CD14-positive monocyte (primary cell): ENCODE measurements at regions not wholly inside any gene's neighbourhood (a gene's known extent, or its start where the extent isn't known, plus 50 kb on each side); places are given as distances from the start of the nearest gene placed in this dataset.

Experiments used
- DNase-seq, 3 donors: peaks; one replicate each; pipeline ENCODE4 v3.0.0-alpha.2; 2011 to 2022
- H2AFZ ChIP-seq: 2 replicates; pipeline ENCODE4 v1.6.0; 2012; ENCODE audit warnings: mild to moderate bottlenecking, low read depth, low read length, inconsistent platforms; ENCODE audit not compliant: insufficient read depth, poor library complexity, severe bottlenecking
- H3K27ac ChIP-seq, 2 donors: 1 replicate in 1 of 2; 2 replicates in 1 of 2; pipeline ENCODE4 v1.5.1; 2012 to 2013; ENCODE audit warnings: low read length in 2 of 2, control low read depth in 1 of 2, inconsistent platforms in 1 of 2, low read depth in 1 of 2, mild to moderate bottlenecking in 1 of 2
- H3K27me3 ChIP-seq, 2 donors: one replicate each; pipeline versions ENCODE4 v1.6.0 to v1.6.1; 2011 to 2013; ENCODE audit warnings: low read length in 2 of 2; ENCODE audit not compliant: control insufficient read depth in 2 of 2, insufficient read depth in 2 of 2
- H3K36me3 ChIP-seq, 2 donors: replicated peaks in 1 of 2; 1 replicate in 1 of 2; 2 replicates in 1 of 2; pipeline versions ENCODE4 v1.5.1 to v1.6.1; 2012 to 2013; ENCODE audit warnings: low read length in 2 of 2, control low read depth in 1 of 2, inconsistent platforms in 1 of 2, mild to moderate bottlenecking in 1 of 2; ENCODE audit not compliant: insufficient read depth in 2 of 2, control insufficient read depth in 1 of 2
- H3K4me1 ChIP-seq, 2 donors: 1 replicate in 1 of 2; 2 replicates in 1 of 2; pipeline versions ENCODE4 v1.5.1 to v1.6.1; 2012 to 2013; ENCODE audit warnings: low read length in 2 of 2, control low read depth in 1 of 2, inconsistent platforms in 1 of 2, mild to moderate bottlenecking in 1 of 2, moderate library complexity in 1 of 2; ENCODE audit not compliant: insufficient read depth in 2 of 2, control insufficient read depth in 1 of 2
- H3K4me2 ChIP-seq: replicated peaks from 2 replicates; pipeline ENCODE3; 2012; ENCODE audit warnings: low read length, moderate library complexity, mild to moderate bottlenecking; ENCODE audit not compliant: poor library complexity, severe bottlenecking; ENCODE audit errors: extremely low read depth
- H3K4me3 ChIP-seq, 3 experiments: fragments of 200-600 bp in 1 of 3; sonication (generic) in 1 of 3; replicated peaks in 1 of 3; 1 replicate in 2 of 3; 2 replicates in 1 of 3; pipeline ENCODE4 v1.5.1; 2011 to 2013; ENCODE audit warnings: low read length in 3 of 3, mild to moderate bottlenecking in 3 of 3, control low read depth in 2 of 3, low read depth in 2 of 3, inconsistent platforms in 1 of 3, moderate library complexity in 1 of 3
- H3K79me2 ChIP-seq: 2 replicates; pipeline ENCODE4 v1.6.0; 2012; ENCODE audit warnings: mild to moderate bottlenecking, control low read depth, inconsistent platforms, low read length, moderate library complexity; ENCODE audit not compliant: insufficient read depth
- H3K9ac ChIP-seq: 2 replicates; pipeline ENCODE4 v1.6.0; 2017; ENCODE audit warnings: low read length, mild to moderate bottlenecking; ENCODE audit not compliant: insufficient read depth, poor library complexity, severe bottlenecking
- H3K9me3 ChIP-seq, 2 donors: replicated peaks in 1 of 2; 1 replicate in 1 of 2; 2 replicates in 1 of 2; pipeline versions ENCODE4 v1.5.1 to v1.6.1; 2012 to 2013; ENCODE audit warnings: low read length in 2 of 2, control low read depth in 1 of 2; ENCODE audit not compliant: control insufficient read depth in 1 of 2, insufficient read depth in 1 of 2
- H4K20me1 ChIP-seq: 2 replicates; pipeline ENCODE4 v1.6.0; 2012; ENCODE audit warnings: mild to moderate bottlenecking, low read length, control low read depth, moderate library complexity; ENCODE audit not compliant: insufficient read depth
- H3K27ac Mint-ChIP-seq, 7 donors: one replicate each; pipeline ENCODE4 v1.8.0; 2020; ENCODE audit warnings: mild to moderate bottlenecking in 7 of 7, mixed read lengths in 7 of 7, moderate library complexity in 6 of 7, inconsistent platforms in 2 of 7
- H3K27me3 Mint-ChIP-seq, 3 donors: one replicate each; pipeline ENCODE4 v1.8.0; 2021 to 2022; ENCODE audit warnings: low read depth in 3 of 3, mild to moderate bottlenecking in 3 of 3, mixed read lengths in 3 of 3, moderate library complexity in 3 of 3, inconsistent platforms in 1 of 3
- H3K36me3 Mint-ChIP-seq, 2 donors: one replicate each; pipeline ENCODE4 v1.8.0; 2020; ENCODE audit warnings: mixed read lengths in 2 of 2, inconsistent platforms in 1 of 2, mild to moderate bottlenecking in 1 of 2
- H3K4me1 Mint-ChIP-seq: one replicate; pipeline ENCODE4 v1.8.0; 2020; ENCODE audit warnings: mild to moderate bottlenecking, mixed read lengths
- H3K4me3 Mint-ChIP-seq, 2 donors: one replicate each; pipeline ENCODE4 v1.8.0; 2020; ENCODE audit warnings: mild to moderate bottlenecking in 2 of 2, mixed read lengths in 2 of 2, moderate library complexity in 1 of 2
- H3K9me3 Mint-ChIP-seq, 7 donors: one replicate each; pipeline ENCODE4 v1.8.0; 2020 to 2022; ENCODE audit warnings: mixed read lengths in 7 of 7, mild to moderate bottlenecking in 6 of 7, moderate library complexity in 6 of 7, inconsistent platforms in 2 of 7
- CTCF ChIP-seq: fragments of 200-600 bp; IDR thresholded peaks from one replicate; pipeline ENCODE4 v1.8.0; 2022; ENCODE audit warnings: antibody characterized with exemption, mild to moderate bottlenecking
- WGBS: methylation state at CpG from one replicate; pipeline ENCODE4 v1.1.5; 2013; ENCODE audit warnings: missing lambda C conversion rate; ENCODE audit not compliant: insufficient coverage; 5-methylcytosine and 5-hydroxymethylcytosine counted together
- intact Hi-C, 2 donors: fragments of 100-400 bp; cut with micrococcal nuclease; formaldehyde crosslinking; loops; one replicate each; pipeline versions ENCODE4 v1.15.0 to v1.15.1; 2023

GRCh38 chr2:59572227-59572626, 981.2 kb downstream of the BCL11A start:
- Histone ChIP-seq H3K4me1 (no peaks in the 10 kb centered on the region), H3K79me2 (no peaks in the 10 kb centered on the region), H3K4me2 (no peak overlapping the region), H4K20me1 (no peaks in the 10 kb centered on the region), H3K4me3 (no peak overlapping the region), H3K27ac (no peak overlapping the region), H3K9me3 (no peaks in the 10 kb centered on the region), H2AFZ (no peak overlapping the region), H3K27me3 (no peaks in the 10 kb centered on the region), H3K36me3 (no peaks in the 10 kb centered on the region), H3K9ac (no peak overlapping the region)
- 100% methylated on average over 3 of the region's 4 CpGs for WGBS
- Mint-ChIP-seq H3K27ac (no peak overlapping the region), H3K4me1 (no peaks in the 10 kb centered on the region), H3K4me3 (no peak overlapping the region), H3K9me3 (peaks cover 0 to 7% (median 2%) of the 10 kb centered on the region in 7 donors), H3K36me3 (no peaks in the 10 kb centered on the region), H3K27me3 (no peaks in the 10 kb centered on the region)
- intact Hi-C loops = no loop called here
- no peak for DNase-seq
- no peak for TF ChIP-seq CTCF

GRCh38 chr2:59570818-59571217, 982.6 kb downstream of the BCL11A start:
- Mint-ChIP-seq H3K36me3 (no peaks in the 10 kb centered on the region), H3K4me3 (no peak overlapping the region), H3K27me3 (no peaks in the 10 kb centered on the region), H3K27ac (no peak overlapping the region), H3K4me1 (no peaks in the 10 kb centered on the region), H3K9me3 (peaks cover 0 to 4% (median 2%) of the 10 kb centered on the region in 7 donors)
- H4K20me1 ChIP-seq = no peaks in the 10 kb centered on the region
- H3K4me3 ChIP-seq = no peak overlapping the region
- H3K9me3 ChIP-seq = no peaks in the 10 kb centered on the region
- H2AFZ ChIP-seq = no peak overlapping the region
- no peak overlapping the region for H3K9ac ChIP-seq
- WGBS = no CpG with 5 or more reads among the region's 1 CpG
- no peak for DNase-seq
- no peak for TF ChIP-seq CTCF
- intact Hi-C loops = no loop called here
- no peaks in the 10 kb centered on the region for H3K79me2 ChIP-seq
- no peaks in the 10 kb centered on the region for H3K27me3 ChIP-seq
- no peaks in the 10 kb centered on the region for H3K36me3 ChIP-seq
- no peaks in the 10 kb centered on the region for H3K4me1 ChIP-seq
- no peak overlapping the region for H3K4me2 ChIP-seq
- H3K27ac ChIP-seq = no peak overlapping the region
